ENCODE measurements at regions not wholly inside any gene's neighbourhood (a gene's known extent, or its start where the extent isn't known, plus 50 kb on each side); places are given as distances from the start of the nearest gene placed in this dataset.

- Histone ChIP-seq H2AK5ac (ENCODE audit: low read depth, low read length) (no peak overlapping the region), H2BK12ac (ENCODE audit: low read depth, low read length) (no peak overlapping the region), H3K23ac (ENCODE audit: insufficient read length) (no peak overlapping the region), H3K27me3 (replicated peaks in 1 of 4; ENCODE audit: control insufficient read depth in 3 of 4, extremely low read depth in 1 of 4, insufficient read depth in 3 of 4, low read length in 3 of 4) (no peaks in the 10 kb centered on the region), H3K9ac (replicated peaks in 1 of 4; ENCODE audit: extremely low read depth in 1 of 4, low read depth in 3 of 4, low read length in 3 of 4) (no peak overlapping the region), H3K56ac (replicated peaks; ENCODE audit: insufficient read length, low read depth, low read length) (no peak overlapping the region), H3K23me2 (ENCODE audit: low read depth, low read length) (no peaks in the 10 kb centered on the region), H4K91ac (replicated peaks; ENCODE audit: insufficient read length, low read length) (no peak overlapping the region), H2BK120ac (replicated peaks; ENCODE audit: low read depth, low read length) (no peak overlapping the region), H2AFZ (ENCODE audit: low read length) (peak overlapping the region; percentile 33; the same call in 1 of the 2 replicates), H2BK5ac (ENCODE audit: low read depth, low read length) (no peak overlapping the region), H4K20me1 (replicated peaks in 1 of 2; ENCODE audit: control insufficient read depth in 1 of 2, insufficient read depth in 2 of 2, low read length in 2 of 2) (no peaks in the 10 kb centered on the region), H3K79me2 (ENCODE audit: control insufficient read depth in 1 of 2, insufficient read depth in 2 of 2, low read length in 2 of 2) (no peaks in the 10 kb centered on the region), H4K8ac (ENCODE audit: extremely low read depth, insufficient read depth, low read length) (no peak overlapping the region), H2BK15ac (ENCODE audit: low read length) (no peak overlapping the region), H4K5ac (ENCODE audit: insufficient read length, low read depth, low read length) (no peak overlapping the region), H2BK20ac (ENCODE audit: low read length) (no peak overlapping the region), H3K4me3 (ENCODE audit: extremely low read depth in 1 of 4, insufficient read depth in 2 of 4, low read depth in 3 of 4, low read length in 4 of 4) (no peak overlapping the region), H3K4me1 (replicated peaks in 1 of 4; ENCODE audit: control insufficient read depth in 3 of 4, insufficient read depth in 4 of 4, low read length in 3 of 4) (no peaks in the 10 kb centered on the region), H3K36me3 (ENCODE audit: control insufficient read depth in 2 of 4, insufficient read depth in 4 of 4, low read length in 3 of 4) (no peaks in the 10 kb centered on the region), H3K79me1 (ENCODE audit: low read depth, low read length) (no peaks in the 10 kb centered on the region), H3K4ac (replicated peaks; ENCODE audit: insufficient read length, low read depth, low read length) (no peak overlapping the region), H3K14ac (ENCODE audit: insufficient read length) (no peak overlapping the region), H3K4me2 (ENCODE audit: insufficient read depth in 1 of 2, low read depth in 2 of 2, low read length in 2 of 2) (no peak overlapping the region), H3K27ac (ENCODE audit: low read depth, low read length) (no peak overlapping the region), H3K18ac (ENCODE audit: extremely low read depth, low read length) (no peak overlapping the region), H3K9me3 (ENCODE audit: insufficient read depth in 2 of 2, low read depth in 1 of 2, low read length in 1 of 2) (no peaks in the 10 kb centered on the region)
- 94% methylated on average over 4 of the region's 4 CpGs; no CpG with 5 or more reads in 1 of the 2 experiments for WGBS, 2 experiments (ENCODE audit: extremely low coverage in 1 of 2, insufficient coverage in 1 of 2, insufficient read length in 1 of 2, insufficient replicate concordance in 2 of 2, low coverage in 1 of 2, low lambda C conversion rate in 2 of 2, missing lambda C conversion rate in 1 of 2)
- TF ChIP-seq ASH2L (IDR thresholded peaks at IDR 0.05; ENCODE audit: low read length), result no peak
- TF ChIP-seq TBP (IDR thresholded peaks at IDR 0.05; ENCODE audit: low read depth, low read length), result no peak
- no peak for TF ChIP-seq USF2 (IDR thresholded peaks at IDR 0.05; ENCODE audit: low read length)
- TF ChIP-seq NANOG (IDR thresholded peaks at IDR 0.05; ENCODE audit: insufficient read depth, low read depth, low read length, poor library complexity, severe bottlenecking), result no peak
- no peak for TF ChIP-seq BCL11A (IDR thresholded peaks at IDR 0.05; ENCODE audit: low read depth in 2 of 2, low read length in 2 of 2)
- POLR2A ChIA-PET (ENCODE audit: partially characterized antibody), result no interaction called here
- DNase-seq (ENCODE audit: low read depth in 1 of 2, low spot score in 2 of 2), result no peak
- CTCF ChIA-PET (ENCODE audit: partially characterized antibody), result no interaction called here
- no peak for FAIRE-seq
Observed at GRCh38 chr3:36227980-36228379, 152.3 kb upstream of the STAC start.

Measured in H1 (cell line).